K562 (cell line): ENCODE measurements at regions not wholly inside any gene's neighbourhood (a gene's known extent, or its start where the extent isn't known, plus 50 kb on each side); places are given as distances from the start of the nearest gene placed in this dataset.

Source experiments
- CBX2 ChIP-seq: fragments of 200-600 bp; sonication (generic); IDR thresholded peaks from one replicate; pipeline ENCODE4 v1.6.1; 2012; ENCODE audit warnings: mild to moderate bottlenecking, low read length, inconsistent platforms; ENCODE audit not compliant: insufficient read depth, poor library complexity, severe bottlenecking
- LEF1 ChIP-seq: fragments of 450-650 bp; IDR thresholded peaks from 2 replicates; pipeline ENCODE4 v1.6.1; 2016; ENCODE audit warnings: mild to moderate bottlenecking
- POLR2AphosphoS2 ChIP-seq: IDR thresholded peaks from 2 replicates; pipeline ENCODE4 v1.6.1; 2012; ENCODE audit warnings: low read length, improper control_type of control experiment
- SRSF9 ChIP-seq: fragments of 200-400 bp; formaldehyde crosslinking; IDR thresholded peaks from 2 replicates; pipeline ENCODE4 v1.6.1; 2017; ENCODE audit warnings: low read depth, low read length, borderline replicate concordance
- TF ChIP-seq, protein P1 (sequence below): sonication (generic); formaldehyde crosslinking; IDR thresholded peaks from 2 replicates; pipeline ENCODE4 v1.8.1; 2023; ENCODE audit warnings: mild to moderate bottlenecking, missing genetic modification reagents
- TF ChIP-seq, protein P2 (sequence below), 3 experiments: IDR thresholded peaks in 2 of 3; conservative IDR thresholded peaks in 1 of 3; 2 replicates each; pipeline ENCODE4 v1.5.1; 2011 to 2012; ENCODE audit warnings: low read length in 3 of 3, mild to moderate bottlenecking in 3 of 3, control low read depth in 2 of 3, improper control_type of control experiment in 1 of 3, inconsistent platforms in 1 of 3, low read depth in 1 of 3, mixed read lengths in 1 of 3, moderate library complexity in 1 of 3; ENCODE audit not compliant: insufficient read depth in 2 of 3
- TF ChIP-seq, protein P3 (sequence below): sonication (generic); IDR thresholded peaks from 2 replicates; pipeline ENCODE4 v1.6.1; 2016

DNA sequence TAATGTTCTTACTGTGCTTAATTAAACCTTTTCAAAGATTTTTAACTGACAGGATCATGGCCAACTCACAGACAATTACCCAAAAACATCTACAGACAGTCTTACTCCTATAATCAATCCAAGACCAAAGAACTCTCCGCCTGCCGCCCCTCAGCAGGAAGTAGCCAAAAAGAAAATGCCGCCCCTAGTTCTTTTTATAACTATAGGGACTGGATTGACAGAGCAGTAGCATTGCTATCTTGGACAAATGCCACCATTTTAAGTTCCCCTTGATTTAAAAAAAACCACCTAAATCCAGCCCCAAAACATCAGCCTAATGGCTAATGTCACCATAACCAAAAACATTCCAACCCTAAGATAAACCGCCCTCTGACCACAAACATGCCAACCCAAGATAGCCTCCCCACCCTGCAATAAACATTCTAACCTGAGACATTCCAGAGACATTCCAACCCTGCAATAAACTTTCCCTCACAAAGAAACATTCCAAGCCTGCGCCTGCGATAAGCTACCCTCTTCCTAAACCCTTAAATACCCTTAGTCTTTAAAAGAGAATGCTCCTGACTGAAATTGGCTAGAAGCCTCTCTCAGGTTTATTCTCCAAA, 77.0 kb downstream of the COQ2 start:
- TF ChIP-seq, protein P1, sequence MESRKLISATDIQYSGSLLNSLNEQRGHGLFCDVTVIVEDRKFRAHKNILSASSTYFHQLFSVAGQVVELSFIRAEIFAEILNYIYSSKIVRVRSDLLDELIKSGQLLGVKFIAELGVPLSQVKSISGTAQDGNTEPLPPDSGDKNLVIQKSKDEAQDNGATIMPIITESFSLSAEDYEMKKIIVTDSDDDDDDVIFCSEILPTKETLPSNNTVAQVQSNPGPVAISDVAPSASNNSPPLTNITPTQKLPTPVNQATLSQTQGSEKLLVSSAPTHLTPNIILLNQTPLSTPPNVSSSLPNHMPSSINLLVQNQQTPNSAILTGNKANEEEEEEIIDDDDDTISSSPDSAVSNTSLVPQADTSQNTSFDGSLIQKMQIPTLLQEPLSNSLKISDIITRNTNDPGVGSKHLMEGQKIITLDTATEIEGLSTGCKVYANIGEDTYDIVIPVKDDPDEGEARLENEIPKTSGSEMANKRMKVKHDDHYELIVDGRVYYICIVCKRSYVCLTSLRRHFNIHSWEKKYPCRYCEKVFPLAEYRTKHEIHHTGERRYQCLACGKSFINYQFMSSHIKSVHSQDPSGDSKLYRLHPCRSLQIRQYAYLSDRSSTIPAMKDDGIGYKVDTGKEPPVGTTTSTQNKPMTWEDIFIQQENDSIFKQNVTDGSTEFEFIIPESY (CRISPR knock-in tag) = no peak
- TF ChIP-seq, protein P2, sequence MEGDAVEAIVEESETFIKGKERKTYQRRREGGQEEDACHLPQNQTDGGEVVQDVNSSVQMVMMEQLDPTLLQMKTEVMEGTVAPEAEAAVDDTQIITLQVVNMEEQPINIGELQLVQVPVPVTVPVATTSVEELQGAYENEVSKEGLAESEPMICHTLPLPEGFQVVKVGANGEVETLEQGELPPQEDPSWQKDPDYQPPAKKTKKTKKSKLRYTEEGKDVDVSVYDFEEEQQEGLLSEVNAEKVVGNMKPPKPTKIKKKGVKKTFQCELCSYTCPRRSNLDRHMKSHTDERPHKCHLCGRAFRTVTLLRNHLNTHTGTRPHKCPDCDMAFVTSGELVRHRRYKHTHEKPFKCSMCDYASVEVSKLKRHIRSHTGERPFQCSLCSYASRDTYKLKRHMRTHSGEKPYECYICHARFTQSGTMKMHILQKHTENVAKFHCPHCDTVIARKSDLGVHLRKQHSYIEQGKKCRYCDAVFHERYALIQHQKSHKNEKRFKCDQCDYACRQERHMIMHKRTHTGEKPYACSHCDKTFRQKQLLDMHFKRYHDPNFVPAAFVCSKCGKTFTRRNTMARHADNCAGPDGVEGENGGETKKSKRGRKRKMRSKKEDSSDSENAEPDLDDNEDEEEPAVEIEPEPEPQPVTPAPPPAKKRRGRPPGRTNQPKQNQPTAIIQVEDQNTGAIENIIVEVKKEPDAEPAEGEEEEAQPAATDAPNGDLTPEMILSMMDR (IDR thresholded peaks at IDR 0.05 in 2 of 3, conservative IDR thresholded peaks at IDR 0.05 in 1 of 3; ENCODE audit: insufficient read depth in 2 of 3, low read depth in 1 of 3, low read length in 3 of 3) = no peak
- TF ChIP-seq SRSF9 (no peak), CBX2 (no peak), POLR2AphosphoS2 (no peak), LEF1 (no peak)
- TF ChIP-seq, protein P3, sequence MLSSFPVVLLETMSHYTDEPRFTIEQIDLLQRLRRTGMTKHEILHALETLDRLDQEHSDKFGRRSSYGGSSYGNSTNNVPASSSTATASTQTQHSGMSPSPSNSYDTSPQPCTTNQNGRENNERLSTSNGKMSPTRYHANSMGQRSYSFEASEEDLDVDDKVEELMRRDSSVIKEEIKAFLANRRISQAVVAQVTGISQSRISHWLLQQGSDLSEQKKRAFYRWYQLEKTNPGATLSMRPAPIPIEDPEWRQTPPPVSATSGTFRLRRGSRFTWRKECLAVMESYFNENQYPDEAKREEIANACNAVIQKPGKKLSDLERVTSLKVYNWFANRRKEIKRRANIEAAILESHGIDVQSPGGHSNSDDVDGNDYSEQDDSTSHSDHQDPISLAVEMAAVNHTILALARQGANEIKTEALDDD = no peak
